Tibial nerve (tissue), 4 donors: ENCODE measurements at regions not wholly inside any gene's neighbourhood (a gene's known extent, or its start where the extent isn't known, plus 50 kb on each side); places are given as distances from the start of the nearest gene placed in this dataset.

ENCODE experiments used
- CTCF ChIP-seq, 5 experiments: fragments of 200-600 bp in 3 of 5; fragments of 450-650 bp in 2 of 5; sonication (generic) in 3 of 5; IDR thresholded peaks; one replicate each; pipeline ENCODE4 v1.5.1; 2016 to 2019; ENCODE audit warnings: antibody characterized with exemption in 5 of 5, mild to moderate bottlenecking in 3 of 5, moderate library complexity in 2 of 5
- EP300 ChIP-seq, 2 donors: sonication (generic); formaldehyde crosslinking; IDR thresholded peaks; one replicate each; pipeline ENCODE4 v1.6.1; 2017; ENCODE audit warnings: antibody characterized with exemption in 2 of 2, mild to moderate bottlenecking in 1 of 2

DNA sequence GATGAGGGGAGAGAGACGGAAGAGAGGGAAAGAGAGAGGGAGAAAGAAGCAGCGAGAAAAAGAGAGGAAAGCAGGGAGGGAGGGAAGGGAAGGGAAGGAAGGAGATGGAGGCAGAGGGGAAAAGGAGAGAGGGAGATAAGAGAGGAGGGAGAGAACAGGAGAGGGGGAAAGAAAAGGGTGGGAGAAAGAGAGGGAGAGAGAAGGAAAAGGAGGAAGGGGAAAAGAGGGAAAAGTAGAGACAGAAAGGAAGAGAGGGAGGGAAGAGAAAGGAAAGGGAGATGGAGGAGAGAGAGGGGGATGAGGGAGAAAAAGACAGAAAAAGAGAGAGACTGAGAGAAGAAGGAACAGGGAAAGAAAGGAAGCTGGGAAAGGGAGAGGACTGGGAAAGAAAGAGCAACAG is 814.4 kb downstream of the CDH11 start:
- TF ChIP-seq CTCF (IDR thresholded peaks at IDR 0.05) (no peak), EP300 (IDR thresholded peaks at IDR 0.05) (no peak)
